Upper lobe of left lung (tissue), 6 donors: ENCODE measurements at regions not wholly inside any gene's neighbourhood (a gene's known extent, or its start where the extent isn't known, plus 50 kb on each side); places are given as distances from the start of the nearest gene placed in this dataset.

Source experiments
- ATAC-seq, 2 donors: fragments of 200-7000 bp; cut with Tn5 transposase; one replicate each; pipeline ENCODE4 v1.9.1; 2022; ENCODE audit warnings: mild to moderate bottlenecking in 2 of 2, moderate library complexity in 2 of 2; ENCODE audit not compliant: low FRiP score in 2 of 2
- DNase-seq, 2 donors: peaks; one replicate each; pipeline ENCODE4 v3.0.0-alpha.2; 2019 to 2020
- H3K27ac ChIP-seq, 4 donors: fragments of 200-600 bp; sonication (generic); one replicate each; pipeline ENCODE4 v1.5.1; 2016 to 2019
- H3K27me3 ChIP-seq, 4 donors: fragments of 200-600 bp; sonication (generic); one replicate each; pipeline ENCODE4 v1.5.1; 2017 to 2019
- H3K36me3 ChIP-seq, 4 donors: fragments of 200-600 bp; sonication (generic); one replicate each; pipeline ENCODE4 v1.5.1; 2016 to 2019
- H3K4me1 ChIP-seq, 4 donors: fragments of 200-600 bp; sonication (generic); one replicate each; pipeline ENCODE4 v1.5.1; 2018 to 2019
- H3K4me3 ChIP-seq, 4 donors: fragments of 200-600 bp; sonication (generic); one replicate each; pipeline ENCODE4 v1.5.1; 2017 to 2019; ENCODE audit warnings: mild to moderate bottlenecking in 2 of 4, moderate library complexity in 1 of 4
- H3K9me3 ChIP-seq, 4 donors: fragments of 200-600 bp; sonication (generic); one replicate each; pipeline ENCODE4 v1.5.1; 2018 to 2019
- EP300 ChIP-seq, 4 donors: sonication (generic); formaldehyde crosslinking; IDR thresholded peaks; one replicate each; pipeline ENCODE4 v1.5.1; 2017; ENCODE audit warnings: antibody characterized with exemption in 4 of 4, control low read depth in 2 of 4
- POLR2A ChIP-seq, 4 donors: fragments of 450-650 bp; IDR thresholded peaks; one replicate each; pipeline ENCODE4 v1.5.1; 2016 to 2017; ENCODE audit warnings: antibody characterized with exemption in 4 of 4, mild to moderate bottlenecking in 2 of 4
- POLR2AphosphoS5 ChIP-seq, 2 donors: sonication (generic); formaldehyde crosslinking; IDR thresholded peaks; one replicate each; pipeline ENCODE4 v1.5.1; 2017; ENCODE audit warnings: antibody characterized with exemption in 2 of 2
- WGBS, 2 donors: methylation state at CpG; one replicate each; pipeline ENCODE4 v1.1.5; 2017 to 2018; 5-methylcytosine and 5-hydroxymethylcytosine counted together
- TF ChIP-seq, protein P1 (sequence below), 6 experiments: fragments of 450-650 bp in 4 of 6; fragments of 200-600 bp in 2 of 6; sonication (generic) in 2 of 6; IDR thresholded peaks; one replicate each; pipeline ENCODE4 v1.5.1; 2016 to 2019; ENCODE audit warnings: antibody characterized with exemption in 6 of 6
- donor health status: DM: no; HTN: no; CAD: no; lungs with moderate emphysema.
- donor health status: DM: no; HTN: yes; CAD: no; lungs with severe emphysema.

DNA sequence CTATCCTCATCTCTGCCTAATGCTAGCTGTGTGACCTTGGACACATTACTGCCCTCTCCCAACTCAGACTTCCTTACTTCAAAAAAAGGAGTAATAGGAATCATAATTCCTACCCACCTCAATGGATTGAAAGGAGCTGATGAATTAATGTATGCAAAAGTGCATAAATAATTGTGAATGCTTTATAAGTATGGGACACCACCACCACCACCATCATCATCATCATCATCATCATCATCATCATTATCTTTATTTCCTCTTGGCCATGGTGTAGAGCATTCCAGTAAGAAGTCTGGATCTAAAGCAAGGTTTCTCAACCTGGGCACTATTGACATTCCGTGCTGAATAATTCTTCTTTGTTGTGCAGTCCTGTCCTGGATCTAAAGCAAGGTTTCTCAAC is 282.5 kb downstream of the MEX3B start:
- DNase-seq (no peak), ATAC-seq (no peak)
- no peak overlapping the region for H3K27ac ChIP-seq
- H3K4me3 ChIP-seq: no peak overlapping the region
- no peaks in the 10 kb centered on the region for H3K36me3 ChIP-seq
- H3K9me3 ChIP-seq: no peaks in the 10 kb centered on the region
- H3K27me3 ChIP-seq: no peaks in the 10 kb centered on the region
- TF ChIP-seq POLR2AphosphoS5 (IDR thresholded peaks at IDR 0.05) (no peak), EP300 (IDR thresholded peaks at IDR 0.05) (no peak), POLR2A (IDR thresholded peaks at IDR 0.05) (no peak)
- TF ChIP-seq, protein P1, sequence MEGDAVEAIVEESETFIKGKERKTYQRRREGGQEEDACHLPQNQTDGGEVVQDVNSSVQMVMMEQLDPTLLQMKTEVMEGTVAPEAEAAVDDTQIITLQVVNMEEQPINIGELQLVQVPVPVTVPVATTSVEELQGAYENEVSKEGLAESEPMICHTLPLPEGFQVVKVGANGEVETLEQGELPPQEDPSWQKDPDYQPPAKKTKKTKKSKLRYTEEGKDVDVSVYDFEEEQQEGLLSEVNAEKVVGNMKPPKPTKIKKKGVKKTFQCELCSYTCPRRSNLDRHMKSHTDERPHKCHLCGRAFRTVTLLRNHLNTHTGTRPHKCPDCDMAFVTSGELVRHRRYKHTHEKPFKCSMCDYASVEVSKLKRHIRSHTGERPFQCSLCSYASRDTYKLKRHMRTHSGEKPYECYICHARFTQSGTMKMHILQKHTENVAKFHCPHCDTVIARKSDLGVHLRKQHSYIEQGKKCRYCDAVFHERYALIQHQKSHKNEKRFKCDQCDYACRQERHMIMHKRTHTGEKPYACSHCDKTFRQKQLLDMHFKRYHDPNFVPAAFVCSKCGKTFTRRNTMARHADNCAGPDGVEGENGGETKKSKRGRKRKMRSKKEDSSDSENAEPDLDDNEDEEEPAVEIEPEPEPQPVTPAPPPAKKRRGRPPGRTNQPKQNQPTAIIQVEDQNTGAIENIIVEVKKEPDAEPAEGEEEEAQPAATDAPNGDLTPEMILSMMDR (IDR thresholded peaks at IDR 0.05): no peak
- H3K4me1 ChIP-seq: no peaks in the 10 kb centered on the region
- WGBS, 2 donors: 80 to 100% methylated on average over 1 of the region's 1 CpG

DNA sequence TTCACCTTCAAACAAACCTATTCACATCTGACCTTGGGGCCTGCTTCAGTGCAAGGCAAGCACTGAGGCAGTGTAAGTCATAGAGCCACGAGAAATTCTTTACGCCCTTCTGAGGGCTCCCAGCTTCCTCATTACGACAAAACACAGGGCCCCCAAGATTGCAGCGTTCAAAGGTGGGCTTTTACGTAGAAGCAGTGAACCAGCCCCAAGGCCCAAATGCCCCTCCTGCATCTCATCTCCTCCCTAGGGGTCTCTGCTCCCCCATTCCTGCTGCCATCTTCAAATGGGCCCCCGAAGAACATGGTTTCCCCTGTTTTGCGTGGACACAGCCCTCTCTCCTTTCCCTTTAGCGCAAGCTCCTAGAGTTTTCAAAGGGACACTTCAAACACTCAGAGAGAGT is 285.1 kb downstream of the MEX3B start:
- H3K36me3 ChIP-seq: no peaks in the 10 kb centered on the region
- 90 to 91% methylated on average over 8 of the region's 8 CpGs for WGBS, 2 donors
- H3K27ac ChIP-seq: no peak overlapping the region
- no peaks in the 10 kb centered on the region for H3K27me3 ChIP-seq
- no peak overlapping the region for H3K4me3 ChIP-seq
- no peak for ATAC-seq
- no peak for DNase-seq
- TF ChIP-seq POLR2A (IDR thresholded peaks at IDR 0.05): no peak
- TF ChIP-seq POLR2AphosphoS5 (IDR thresholded peaks at IDR 0.05): no peak
- TF ChIP-seq, protein P1 (IDR thresholded peaks at IDR 0.05): no peak
- no peak for TF ChIP-seq EP300 (IDR thresholded peaks at IDR 0.05)
- H3K4me1 ChIP-seq: no peaks in the 10 kb centered on the region
- H3K9me3 ChIP-seq: no peaks in the 10 kb centered on the region

DNA sequence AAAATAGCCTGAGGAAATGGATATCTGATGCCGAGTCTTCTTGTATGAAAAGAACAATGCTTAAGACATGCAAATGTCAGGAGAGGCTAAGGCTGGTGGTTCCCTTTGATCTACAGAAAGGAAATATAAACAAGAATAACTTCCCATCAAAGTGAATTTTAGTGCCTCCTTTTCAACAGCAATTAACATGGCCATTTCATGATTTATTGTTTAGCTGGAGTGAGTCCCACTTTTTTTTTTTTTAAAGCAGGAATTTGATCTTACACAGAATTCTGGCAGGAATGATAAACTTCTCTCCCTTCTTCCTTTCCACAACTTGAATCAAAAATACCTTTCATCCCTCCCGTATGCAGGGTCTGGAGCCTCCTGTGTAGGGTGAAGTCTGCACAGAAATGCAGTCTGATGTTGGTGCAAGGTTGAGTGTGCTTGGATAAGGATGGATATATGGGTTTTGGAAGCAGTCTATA is 287.0 kb downstream of the MEX3B start:
- Histone ChIP-seq H3K27me3 (no peaks in the 10 kb centered on the region), H3K27ac (no peak overlapping the region)
- DNase-seq: no peak

DNA sequence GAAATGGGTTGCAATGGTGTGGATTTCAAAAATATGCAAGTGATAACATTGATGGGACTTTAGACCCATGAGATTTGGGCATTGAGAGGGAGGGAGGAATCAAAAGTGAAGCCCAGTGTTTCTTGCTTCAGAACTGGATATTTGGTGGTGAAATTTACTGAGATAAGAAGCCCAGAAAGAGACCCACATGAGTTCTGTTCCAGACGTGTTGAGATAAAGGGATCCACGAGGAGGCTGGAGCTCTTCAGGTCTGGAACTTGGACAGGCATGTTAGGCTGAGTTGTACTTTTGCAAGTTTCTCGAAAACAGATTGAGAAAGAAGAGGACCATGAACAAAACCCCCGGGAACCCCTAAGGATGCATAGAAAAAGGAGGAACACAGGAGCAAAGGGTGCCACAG is 290.2 kb downstream of the MEX3B start:
- H3K27me3 ChIP-seq: no peaks in the 10 kb centered on the region
- ATAC-seq: no peak
- no peaks in the 10 kb centered on the region for H3K9me3 ChIP-seq
- WGBS, 2 donors: 74 to 77% methylated on average over 4 of the region's 4 CpGs
- H3K4me1 ChIP-seq: peaks cover 0 to 9% (median 4%) of the 10 kb centered on the region in 4 donors
- no peak overlapping the region for H3K4me3 ChIP-seq
- no peaks in the 10 kb centered on the region for H3K36me3 ChIP-seq
- no peak overlapping the region for H3K27ac ChIP-seq
- TF ChIP-seq POLR2A (IDR thresholded peaks at IDR 0.05): no peak
- TF ChIP-seq, protein P1 (IDR thresholded peaks at IDR 0.05): no peak
- no peak for TF ChIP-seq POLR2AphosphoS5 (IDR thresholded peaks at IDR 0.05)
- TF ChIP-seq EP300 (IDR thresholded peaks at IDR 0.05): no peak
- no peak for DNase-seq

More for the DNA sequence above, 287.0 kb downstream of the MEX3B start:
- 27 to 65% methylated on average over 2 of the region's 2 CpGs for WGBS, 2 donors
- Histone ChIP-seq H3K36me3 (no peaks in the 10 kb centered on the region), H3K9me3 (no peaks in the 10 kb centered on the region), H3K4me3 (no peak overlapping the region), H3K4me1 (no peaks in the 10 kb centered on the region)
- no peak for TF ChIP-seq EP300 (IDR thresholded peaks at IDR 0.05)
- no peak for TF ChIP-seq POLR2AphosphoS5 (IDR thresholded peaks at IDR 0.05)
- TF ChIP-seq, protein P1 (IDR thresholded peaks at IDR 0.05): no peak
- no peak for TF ChIP-seq POLR2A (IDR thresholded peaks at IDR 0.05)
- no peak for ATAC-seq

DNA sequence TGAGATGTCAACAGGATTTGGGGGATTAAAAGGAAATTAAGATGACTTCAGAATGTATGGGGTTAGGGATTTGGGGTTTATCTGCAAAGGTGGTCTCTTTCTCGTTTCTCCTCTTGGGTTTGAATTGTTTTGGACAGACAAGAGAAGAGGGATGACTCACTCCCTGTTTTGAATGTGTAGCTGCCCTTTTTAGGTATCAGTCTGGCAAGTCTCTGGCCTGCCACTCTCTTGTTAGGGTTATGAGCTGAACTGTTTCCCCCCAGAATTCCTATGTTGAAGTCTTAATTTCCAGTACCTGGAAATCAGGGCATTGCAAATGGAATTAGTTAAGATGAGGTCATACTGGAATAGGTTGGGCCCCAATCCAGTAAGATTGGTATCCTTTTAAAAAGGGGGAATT is 291.7 kb downstream of the MEX3B start:
- Histone ChIP-seq H3K4me3 (no peak overlapping the region), H3K36me3 (no peaks in the 10 kb centered on the region), H3K27me3 (no peaks in the 10 kb centered on the region), H3K9me3 (no peaks in the 10 kb centered on the region), H3K27ac (no peak overlapping the region), H3K4me1 (peaks cover 0 to 9% (median 4%) of the 10 kb centered on the region in 4 donors)
- ATAC-seq: no peak
- no peak for DNase-seq
- WGBS, 2 donors: 27 to 35% methylated on average over 1 of the region's 1 CpG
- TF ChIP-seq EP300 (IDR thresholded peaks at IDR 0.05) (no peak), POLR2A (IDR thresholded peaks at IDR 0.05) (no peak), POLR2AphosphoS5 (IDR thresholded peaks at IDR 0.05) (no peak)
- TF ChIP-seq, protein P1 (IDR thresholded peaks at IDR 0.05): no peak
